ENCODE measurements at regions not wholly inside any gene's neighbourhood (a gene's known extent, or its start where the extent isn't known, plus 50 kb on each side); places are given as distances from the start of the nearest gene placed in this dataset.

DNA sequence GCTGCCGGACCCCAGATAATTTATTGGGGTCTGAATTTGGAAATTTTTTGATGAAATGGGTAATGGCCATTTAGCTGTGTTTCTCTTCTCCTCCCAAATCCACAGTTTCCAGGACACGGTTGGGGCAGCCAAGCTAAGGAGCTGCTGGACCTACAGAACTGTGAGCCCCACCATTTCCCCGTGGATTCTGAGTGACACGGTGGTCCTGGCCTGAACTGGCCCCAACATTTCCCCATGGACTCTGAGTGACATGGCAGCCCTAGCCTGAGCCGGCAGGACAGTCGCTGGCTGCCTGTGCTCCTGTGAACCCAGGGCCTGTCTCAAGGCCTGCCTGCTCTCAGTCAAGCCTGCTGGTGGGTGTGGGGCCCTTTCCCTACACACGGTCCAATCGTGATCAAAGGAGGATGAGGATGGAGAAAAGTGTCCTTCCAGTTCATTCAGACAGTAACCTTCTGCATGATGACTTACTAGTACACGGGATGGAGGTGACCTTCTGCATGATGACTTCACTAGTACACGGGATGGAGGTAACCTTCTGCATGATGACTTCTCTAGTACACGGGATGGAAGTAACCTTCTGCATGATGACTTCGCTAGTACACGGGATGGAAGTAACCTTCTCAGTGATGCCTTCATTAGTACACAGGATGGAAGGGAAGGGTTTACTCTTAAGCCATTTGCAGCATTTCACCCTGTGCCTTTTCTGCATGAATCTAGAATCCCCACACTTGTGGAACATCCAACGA is 359.9 kb downstream of the GLRX3 start:
- DNase-seq, result no peak
- no peaks in the 10 kb centered on the region for H3K36me3 Mint-ChIP-seq (ENCODE audit: low read depth)
- POLR2A ChIA-PET, result no interaction called here
- intact Hi-C loops (cut with micrococcal nuclease), result no loop called here
- no peak overlapping the region for H3K27ac Mint-ChIP-seq
- H3K9me3 Mint-ChIP-seq, result no peaks in the 10 kb centered on the region
- TF ChIP-seq CTCF (IDR thresholded peaks at IDR 0.05), result no peak
- ATAC-seq, result no peak
- H3K4me1 Mint-ChIP-seq (ENCODE audit: low read depth), result no peaks in the 10 kb centered on the region
- no peaks in the 10 kb centered on the region for H3K27me3 Mint-ChIP-seq
- H3K4me3 Mint-ChIP-seq, result no peak overlapping the region
- CTCF ChIA-PET, result no interaction called here

- Mint-ChIP-seq H3K27ac (no peak overlapping the region), H3K27me3 (no peaks in the 10 kb centered on the region), H3K4me3 (no peak overlapping the region), H3K9me3 (no peaks in the 10 kb centered on the region), H3K36me3 (ENCODE audit: low read depth) (no peaks in the 10 kb centered on the region), H3K4me1 (ENCODE audit: low read depth) (no peaks in the 10 kb centered on the region)
- ATAC-seq, result no peak
- TF ChIP-seq CTCF (IDR thresholded peaks at IDR 0.05), result no peak
- ChIA-PET POLR2A (no interaction called here), CTCF (no interaction called here)
- intact Hi-C loops (cut with micrococcal nuclease), result no loop called here
- DNase-seq, result no peak
These were observed 361.1 kb downstream of the GLRX3 start for GRCh38 chr10:130497056-130498010.

DNA sequence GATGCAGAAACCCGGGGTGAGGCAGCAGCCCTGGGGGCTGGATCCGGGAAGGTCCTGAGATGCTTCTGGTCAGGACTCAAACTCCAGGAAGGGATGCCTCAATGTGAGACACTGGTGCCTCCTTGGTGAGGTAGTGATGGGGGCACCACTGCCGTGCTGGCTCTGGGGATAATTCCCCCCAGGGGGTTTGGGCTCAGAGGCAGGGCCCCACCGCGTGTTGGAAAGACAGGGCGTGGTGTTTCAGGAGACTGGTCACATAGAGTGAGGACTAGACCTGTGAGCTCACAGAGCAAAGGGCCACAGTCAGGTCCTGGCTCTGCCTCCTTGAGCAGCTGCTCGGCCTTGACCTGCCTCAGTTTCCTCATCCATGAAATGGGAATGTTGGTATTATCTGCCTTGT is 361.9 kb downstream of the GLRX3 start:
- Mint-ChIP-seq H3K4me3 (no peak overlapping the region), H3K36me3 (ENCODE audit: low read depth) (no peaks in the 10 kb centered on the region), H3K4me1 (ENCODE audit: low read depth) (no peaks in the 10 kb centered on the region), H3K27ac (no peak overlapping the region), H3K9me3 (no peaks in the 10 kb centered on the region), H3K27me3 (no peaks in the 10 kb centered on the region)
- ATAC-seq, result no peak
- TF ChIP-seq CTCF (IDR thresholded peaks at IDR 0.05), result no peak
- CTCF ChIA-PET, result no interaction called here
- intact Hi-C loops (cut with micrococcal nuclease), result no loop called here
- DNase-seq, result no peak
- POLR2A ChIA-PET, result no interaction called here

DNA sequence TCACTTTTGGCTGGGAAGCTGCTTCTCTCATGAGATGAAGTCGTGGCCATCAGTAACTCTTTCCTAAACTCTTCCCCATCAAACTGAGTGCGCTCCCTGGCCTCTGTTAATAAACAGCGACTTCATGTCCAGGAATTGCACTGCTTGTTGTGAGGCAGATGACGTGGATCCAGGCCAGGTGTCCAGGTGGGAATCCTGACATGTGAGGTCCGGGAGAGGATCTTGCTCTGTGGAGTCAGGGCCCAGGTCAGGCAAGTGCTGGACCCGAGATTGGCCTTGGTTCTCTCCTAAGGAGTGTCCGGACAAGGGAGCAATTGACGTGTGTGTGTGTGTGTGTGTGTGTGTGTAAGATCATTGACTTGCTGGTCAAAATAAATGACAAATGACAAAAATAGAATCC is 362.7 kb downstream of the GLRX3 start:
- Mint-ChIP-seq H3K4me1 (ENCODE audit: low read depth) (no peaks in the 10 kb centered on the region), H3K27ac (no peak overlapping the region), H3K36me3 (ENCODE audit: low read depth) (no peaks in the 10 kb centered on the region), H3K27me3 (no peaks in the 10 kb centered on the region), H3K9me3 (no peaks in the 10 kb centered on the region), H3K4me3 (no peak overlapping the region)
- TF ChIP-seq CTCF (IDR thresholded peaks at IDR 0.05), result no peak
- CTCF ChIA-PET, result no interaction called here
- ATAC-seq, result no peak
- intact Hi-C loops (cut with micrococcal nuclease), result no loop called here
- no peak for DNase-seq
- POLR2A ChIA-PET, result no interaction called here

GRCh38 chr10:130499541-130499940 is 363.4 kb downstream of the GLRX3 start:
- no peak for TF ChIP-seq CTCF (IDR thresholded peaks at IDR 0.05)
- no peak overlapping the region for H3K4me3 Mint-ChIP-seq
- no peak for ATAC-seq
- no peaks in the 10 kb centered on the region for H3K27me3 Mint-ChIP-seq
- H3K9me3 Mint-ChIP-seq, result no peaks in the 10 kb centered on the region
- POLR2A ChIA-PET, result no interaction called here
- no peak overlapping the region for H3K27ac Mint-ChIP-seq
- CTCF ChIA-PET, result no interaction called here
- H3K4me1 Mint-ChIP-seq (ENCODE audit: low read depth), result no peaks in the 10 kb centered on the region
- intact Hi-C loops (cut with micrococcal nuclease), result no loop called here
- no peaks in the 10 kb centered on the region for H3K36me3 Mint-ChIP-seq (ENCODE audit: low read depth)
- no peak for DNase-seq

Data from activated CD8-positive, alpha-beta T cell treated with anti-CD3 and anti-CD28 coated beads for 36 hours (primary cell).